WTC11 (cell line): ENCODE measurements at regions not wholly inside any gene's neighbourhood (a gene's known extent, or its start where the extent isn't known, plus 50 kb on each side); places are given as distances from the start of the nearest gene placed in this dataset.
"Not testable (repeated sequence)": the region's sequence is repeated elsewhere in the genome, so short reads cannot be mapped to it uniquely, and the experiment has no call there.

Experiments
- ATAC-seq: fragments of 200-7000 bp; cut with Tn5 transposase; 2 replicates; pipeline ENCODE4 v1.10.0; 2021; ENCODE audit warnings: mild to moderate bottlenecking, moderate library complexity
- CTCF ChIA-PET: fragments of 300-600 bp; sonication (Branson Sonifier 250); formaldehyde crosslinking; loops from one replicate; lab custom pipeline; 2021; ENCODE audit warnings: antibody characterized with exemption; lab: Charles Lee
- POLR2A ChIA-PET: fragments of 350-600 bp; sonication (Branson Sonifier 250); formaldehyde crosslinking; loops from one replicate; lab custom pipeline; 2021; ENCODE audit warnings: antibody characterized with exemption; lab: Charles Lee
- DNase-seq: peaks from one replicate; pipeline ENCODE4 v3.0.0; 2021; ENCODE audit warnings: low spot score
- H3K27ac Mint-ChIP-seq: 2 replicates; pipeline ENCODE4 v1.8.0; 2021; ENCODE audit warnings: mixed read lengths
- H3K27me3 Mint-ChIP-seq: 2 replicates; pipeline ENCODE4 v1.8.0; 2021; ENCODE audit warnings: low read depth, mild to moderate bottlenecking, moderate library complexity, mixed read lengths
- H3K36me3 Mint-ChIP-seq: 2 replicates; pipeline ENCODE4 v1.8.0; 2021; ENCODE audit warnings: mixed read lengths
- H3K4me1 Mint-ChIP-seq: 2 replicates; pipeline ENCODE4 v1.8.0; 2022; ENCODE audit warnings: mixed read lengths
- H3K4me3 Mint-ChIP-seq: 2 replicates; pipeline ENCODE4 v1.8.0; 2021; ENCODE audit warnings: mild to moderate bottlenecking, moderate library complexity, mixed read lengths
- H3K9me3 Mint-ChIP-seq: 2 replicates; pipeline ENCODE4 v1.8.0; 2021; ENCODE audit warnings: mixed read lengths
- ATF3 ChIP-seq: sonication (generic); formaldehyde crosslinking; conservative IDR thresholded peaks from 2 replicates; pipeline ENCODE4 v1.8.1; 2022; ENCODE audit warnings: mild to moderate bottlenecking, missing genetic modification reagents
- CBFB ChIP-seq: sonication (generic); formaldehyde crosslinking; IDR thresholded peaks from 2 replicates; pipeline ENCODE4 v1.8.1; 2022; ENCODE audit warnings: mild to moderate bottlenecking, low read depth, missing genetic modification reagents
- CREM ChIP-seq: sonication (generic); formaldehyde crosslinking; IDR thresholded peaks from 2 replicates; pipeline ENCODE4 v1.8.1; 2022; ENCODE audit warnings: mild to moderate bottlenecking, missing genetic modification reagents, moderate library complexity
- E2F1 ChIP-seq: sonication (generic); formaldehyde crosslinking; IDR thresholded peaks from 2 replicates; pipeline ENCODE4 v1.8.0; 2022; ENCODE audit warnings: mild to moderate bottlenecking, missing genetic modification reagents
- ERG ChIP-seq: fragments of 250-450 bp; sonication (Bioruptor Pico); IDR thresholded peaks from 2 replicates; pipeline ENCODE4 v1.8.0; 2021; ENCODE audit warnings: mild to moderate bottlenecking
- FOXK1 ChIP-seq: sonication (generic); formaldehyde crosslinking; IDR thresholded peaks from 2 replicates; pipeline ENCODE4 v1.8.0; 2022; ENCODE audit warnings: mild to moderate bottlenecking, moderate library complexity, missing genetic modification reagents
- FOXP4 ChIP-seq: sonication (generic); formaldehyde crosslinking; IDR thresholded peaks from 2 replicates; pipeline ENCODE4 v1.8.0; 2022; ENCODE audit warnings: mild to moderate bottlenecking, missing genetic modification reagents
- GTF2I ChIP-seq: fragments of 250-450 bp; sonication (Bioruptor Pico); conservative IDR thresholded peaks from 2 replicates; pipeline ENCODE4 v1.4.0; 2021; ENCODE audit warnings: mild to moderate bottlenecking
- HMGXB4 ChIP-seq: sonication (generic); formaldehyde crosslinking; IDR thresholded peaks from 2 replicates; pipeline ENCODE4 v1.8.1; 2023; ENCODE audit warnings: mild to moderate bottlenecking, moderate library complexity, missing genetic modification reagents
- IRF2 ChIP-seq: sonication (generic); formaldehyde crosslinking; IDR thresholded peaks from 2 replicates; pipeline ENCODE4 v1.8.0; 2022; ENCODE audit warnings: low read depth, missing genetic modification reagents, borderline replicate concordance
- JUN ChIP-seq: sonication (generic); formaldehyde crosslinking; IDR thresholded peaks from 2 replicates; pipeline ENCODE4 v1.8.0; 2023; ENCODE audit warnings: mild to moderate bottlenecking, missing genetic modification reagents
- MLX ChIP-seq: sonication (generic); formaldehyde crosslinking; IDR thresholded peaks from 2 replicates; pipeline ENCODE4 v1.8.1; 2023; ENCODE audit warnings: mild to moderate bottlenecking, missing genetic modification reagents, moderate library complexity
- NFE2L1 ChIP-seq: sonication (generic); formaldehyde crosslinking; IDR thresholded peaks from 2 replicates; pipeline ENCODE4 v1.8.1; 2023; ENCODE audit warnings: missing genetic modification reagents
- NFYB ChIP-seq: sonication (generic); formaldehyde crosslinking; conservative IDR thresholded peaks from 2 replicates; pipeline ENCODE4 v1.8.0; 2022; ENCODE audit warnings: low read depth, missing genetic modification reagents
- NR3C1 ChIP-seq: sonication (generic); formaldehyde crosslinking; conservative IDR thresholded peaks from 2 replicates; pipeline ENCODE4 v1.8.1; 2023; ENCODE audit warnings: low read depth, mild to moderate bottlenecking, missing genetic modification reagents
- STAT6 ChIP-seq: sonication (generic); formaldehyde crosslinking; conservative IDR thresholded peaks from 2 replicates; pipeline ENCODE4 v1.8.1; 2023; ENCODE audit warnings: mild to moderate bottlenecking, low read depth, missing genetic modification reagents, moderate library complexity
- USF1 ChIP-seq: sonication (generic); formaldehyde crosslinking; IDR thresholded peaks from 2 replicates; pipeline ENCODE4 v1.8.0; 2022; ENCODE audit warnings: mild to moderate bottlenecking, missing genetic modification reagents
- USF2 ChIP-seq: sonication (generic); formaldehyde crosslinking; IDR thresholded peaks from 2 replicates; pipeline ENCODE4 v1.8.1; 2023; ENCODE audit warnings: mild to moderate bottlenecking, missing genetic modification reagents, moderate library complexity
- ZBTB43 ChIP-seq: sonication (generic); formaldehyde crosslinking; IDR thresholded peaks from 2 replicates; pipeline ENCODE4 v1.8.1; 2023; ENCODE audit warnings: mild to moderate bottlenecking, missing genetic modification reagents
- ZNF138 ChIP-seq: sonication (generic); formaldehyde crosslinking; conservative IDR thresholded peaks from 2 replicates; pipeline ENCODE4 v1.8.1; 2022; ENCODE audit warnings: mild to moderate bottlenecking, moderate library complexity, missing genetic modification reagents

- Mint-ChIP-seq H3K27ac (no peak overlapping the region), H3K36me3 (peaks cover 3% of the 10 kb centered on the region; the same call in 1 of the 2 replicates), H3K4me1 (no peaks in the 10 kb centered on the region), H3K27me3 (no peaks in the 10 kb centered on the region), H3K9me3 (peaks cover 14% of the 10 kb centered on the region), H3K4me3 (no peak overlapping the region)
- no peak for DNase-seq
- no peak for TF ChIP-seq USF1 (CRISPR knock-in tag)
- TF ChIP-seq IRF2 (CRISPR knock-in tag): no peak
- TF ChIP-seq ZNF138 (CRISPR knock-in tag): no peak
- no peak for TF ChIP-seq FOXP4 (CRISPR knock-in tag)
- no peak for TF ChIP-seq ERG (CRISPR knock-in tag)
- TF ChIP-seq USF2: no peak
- TF ChIP-seq NFYB (CRISPR knock-in tag): no peak
- no peak for TF ChIP-seq E2F1 (CRISPR knock-in tag)
- no peak for TF ChIP-seq HMGXB4 (CRISPR knock-in tag)
- no peak for TF ChIP-seq NFE2L1 (CRISPR knock-in tag)
- TF ChIP-seq MLX: no peak
- TF ChIP-seq CREM (CRISPR knock-in tag): no peak
- no peak for TF ChIP-seq GTF2I (CRISPR knock-in tag)
- ChIA-PET POLR2A (no interaction called here), CTCF (interaction anchor here (0.6 kb wide), 1 partner anchor 201 kb away, joined by 4 read pairs; no protein-coding TSS in a partner anchor)
- ATAC-seq: no peak
Measured at GRCh38 chr4:162836773-162837172, 329.9 kb downstream of the NAF1 start.

GRCh38 chr4:162836258-162836657 lies 330.4 kb downstream of the NAF1 start:
- H3K36me3 Mint-ChIP-seq, DNase-seq, POLR2A ChIA-PET, H3K4me3 Mint-ChIP-seq, H3K4me1 Mint-ChIP-seq, CTCF ChIA-PET, H3K27ac Mint-ChIP-seq, ATAC-seq, H3K27me3 Mint-ChIP-seq: not testable (repeated sequence)
- peaks cover 14% of the 10 kb centered on the region for H3K9me3 Mint-ChIP-seq

- ChIA-PET POLR2A (no interaction called here), CTCF (no interaction called here)
- no peaks in the 10 kb centered on the region for H3K4me1 Mint-ChIP-seq
- no peaks in the 10 kb centered on the region for H3K27me3 Mint-ChIP-seq
- no peak overlapping the region for H3K27ac Mint-ChIP-seq
- no peak overlapping the region for H3K4me3 Mint-ChIP-seq
- no peak for ATAC-seq
- no peaks in the 10 kb centered on the region for H3K36me3 Mint-ChIP-seq
- no peak for DNase-seq
- H3K9me3 Mint-ChIP-seq: peaks cover 3% of the 10 kb centered on the region
- TF ChIP-seq NR3C1 (no peak), ATF3 (CRISPR knock-in tag) (no peak), ZBTB43 (no peak), CBFB (CRISPR knock-in tag) (no peak), FOXK1 (CRISPR knock-in tag) (no peak), JUN (CRISPR knock-in tag) (no peak), STAT6 (no peak)
Measured at GRCh38 chr4:162830899-162831298, 335.8 kb downstream of the NAF1 start.
